Hepatocyte (in vitro differentiated cells): ENCODE measurements at regions not wholly inside any gene's neighbourhood (a gene's known extent, or its start where the extent isn't known, plus 50 kb on each side); places are given as distances from the start of the nearest gene placed in this dataset.

Source experiments
- DNase-seq: peaks from one replicate; pipeline ENCODE4 v3.0.0-alpha.2; 2016; ENCODE audit warnings: low spot score
- H2AFZ ChIP-seq: fragments of 200-600 bp; sonication (generic); 2 replicates; pipeline ENCODE4 v1.6.0; 2016; ENCODE audit warnings: antibody characterized with exemption, mild to moderate bottlenecking
- H3K27ac ChIP-seq: fragments of 200-600 bp; sonication (generic); 2 replicates; pipeline ENCODE4 v1.5.1; 2016; ENCODE audit warnings: mild to moderate bottlenecking
- H3K27me3 ChIP-seq: fragments of 200-600 bp; sonication (generic); 2 replicates; pipeline ENCODE4 v1.6.1; 2016
- H3K36me3 ChIP-seq: fragments of 200-600 bp; sonication (generic); replicated peaks from 2 replicates; pipeline ENCODE4 v1.5.1; 2016; ENCODE audit warnings: low read depth; ENCODE audit not compliant: insufficient read depth
- H3K4me1 ChIP-seq: fragments of 200-600 bp; sonication (generic); 2 replicates; pipeline ENCODE4 v1.5.1; 2016; ENCODE audit warnings: mild to moderate bottlenecking, moderate library complexity; ENCODE audit not compliant: insufficient read depth
- H3K4me2 ChIP-seq: fragments of 200-600 bp; sonication (generic); 2 replicates; pipeline ENCODE4 v1.6.0; 2016
- H3K4me3 ChIP-seq: fragments of 200-600 bp; sonication (generic); 2 replicates; pipeline ENCODE4 v1.5.1; 2016; ENCODE audit warnings: mild to moderate bottlenecking
- H3K79me2 ChIP-seq: fragments of 200-600 bp; sonication (generic); 2 replicates; pipeline ENCODE4 v1.6.0; 2017; ENCODE audit warnings: mild to moderate bottlenecking
- H3K9me2 ChIP-seq: fragments of 200-600 bp; sonication (generic); replicated peaks from 2 replicates; pipeline ENCODE4 v1.6.0; 2017; ENCODE audit warnings: mild to moderate bottlenecking; ENCODE audit not compliant: insufficient read depth
- H3K9me3 ChIP-seq: fragments of 200-600 bp; sonication (generic); 2 replicates; pipeline ENCODE4 v1.5.1; 2016; ENCODE audit warnings: low read depth, mild to moderate bottlenecking
- H4K20me1 ChIP-seq: fragments of 200-600 bp; sonication (generic); 2 replicates; pipeline ENCODE4 v1.6.0; 2016; ENCODE audit warnings: mild to moderate bottlenecking; ENCODE audit not compliant: insufficient read depth, poor library complexity, severe bottlenecking
- EZH2 ChIP-seq: fragments of 200-600 bp; sonication (generic); IDR thresholded peaks from 2 replicates; pipeline ENCODE4 v1.6.1; 2016; ENCODE audit warnings: antibody characterized with exemption, mild to moderate bottlenecking, borderline replicate concordance
- EZH2phosphoT487 ChIP-seq: fragments of 200-600 bp; sonication (generic); IDR thresholded peaks from one replicate; pipeline ENCODE4 v1.6.1; 2018; ENCODE audit warnings: antibody characterized with exemption, mild to moderate bottlenecking, low read depth, moderate library complexity; ENCODE audit not compliant: unreplicated experiment, severe bottlenecking
- WGBS: methylation state at CpG from one replicate; pipeline ENCODE4 v1.1.6; 2016; ENCODE audit warnings: low lambda C conversion rate; ENCODE audit errors: missing lambda C conversion rate; 5-methylcytosine and 5-hydroxymethylcytosine counted together
- TF ChIP-seq, protein P1 (sequence below): fragments of 200-600 bp; sonication (generic); IDR thresholded peaks from 2 replicates; pipeline ENCODE4 v1.5.1; 2016; ENCODE audit warnings: antibody characterized with exemption, mild to moderate bottlenecking; ENCODE audit not compliant: poor library complexity

DNA sequence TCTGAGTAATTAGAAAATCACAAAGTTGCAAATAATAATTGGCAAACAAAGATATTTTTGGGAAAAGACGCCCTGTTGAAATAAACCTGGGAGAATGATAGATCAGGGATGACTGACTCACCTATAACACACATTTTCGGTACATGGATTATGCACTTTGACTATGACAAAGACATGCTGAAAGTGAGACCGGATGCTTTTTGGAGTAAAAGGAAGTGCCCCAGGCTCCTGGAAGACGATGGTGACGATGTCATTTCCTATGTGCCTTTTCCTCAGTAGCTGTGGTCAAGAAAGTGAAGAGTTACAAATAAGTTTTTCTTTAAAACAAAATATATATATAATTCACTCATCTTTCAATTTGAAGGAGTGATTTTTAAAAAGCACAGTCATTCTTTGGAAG is 158.7 kb downstream of the SIPA1L2 start:
- WGBS, result 91% methylated on average over 5 of the region's 5 CpGs
- no peaks in the 10 kb centered on the region for H3K79me2 ChIP-seq
- H3K27ac ChIP-seq, result no peak overlapping the region
- no peak overlapping the region for H3K4me3 ChIP-seq
- no peak overlapping the region for H2AFZ ChIP-seq
- no peaks in the 10 kb centered on the region for H3K36me3 ChIP-seq
- TF ChIP-seq EZH2 (no peak), EZH2phosphoT487 (no peak)
- TF ChIP-seq, protein P1, sequence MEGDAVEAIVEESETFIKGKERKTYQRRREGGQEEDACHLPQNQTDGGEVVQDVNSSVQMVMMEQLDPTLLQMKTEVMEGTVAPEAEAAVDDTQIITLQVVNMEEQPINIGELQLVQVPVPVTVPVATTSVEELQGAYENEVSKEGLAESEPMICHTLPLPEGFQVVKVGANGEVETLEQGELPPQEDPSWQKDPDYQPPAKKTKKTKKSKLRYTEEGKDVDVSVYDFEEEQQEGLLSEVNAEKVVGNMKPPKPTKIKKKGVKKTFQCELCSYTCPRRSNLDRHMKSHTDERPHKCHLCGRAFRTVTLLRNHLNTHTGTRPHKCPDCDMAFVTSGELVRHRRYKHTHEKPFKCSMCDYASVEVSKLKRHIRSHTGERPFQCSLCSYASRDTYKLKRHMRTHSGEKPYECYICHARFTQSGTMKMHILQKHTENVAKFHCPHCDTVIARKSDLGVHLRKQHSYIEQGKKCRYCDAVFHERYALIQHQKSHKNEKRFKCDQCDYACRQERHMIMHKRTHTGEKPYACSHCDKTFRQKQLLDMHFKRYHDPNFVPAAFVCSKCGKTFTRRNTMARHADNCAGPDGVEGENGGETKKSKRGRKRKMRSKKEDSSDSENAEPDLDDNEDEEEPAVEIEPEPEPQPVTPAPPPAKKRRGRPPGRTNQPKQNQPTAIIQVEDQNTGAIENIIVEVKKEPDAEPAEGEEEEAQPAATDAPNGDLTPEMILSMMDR, result no peak
- peaks cover 19% of the 10 kb centered on the region for H3K4me1 ChIP-seq
- H3K9me2 ChIP-seq, result no peaks in the 10 kb centered on the region
- no peaks in the 10 kb centered on the region for H3K9me3 ChIP-seq
- no peaks in the 10 kb centered on the region for H3K27me3 ChIP-seq
- H3K4me2 ChIP-seq, result no peak overlapping the region
- H4K20me1 ChIP-seq, result no peaks in the 10 kb centered on the region
- DNase-seq, result no peak

DNA sequence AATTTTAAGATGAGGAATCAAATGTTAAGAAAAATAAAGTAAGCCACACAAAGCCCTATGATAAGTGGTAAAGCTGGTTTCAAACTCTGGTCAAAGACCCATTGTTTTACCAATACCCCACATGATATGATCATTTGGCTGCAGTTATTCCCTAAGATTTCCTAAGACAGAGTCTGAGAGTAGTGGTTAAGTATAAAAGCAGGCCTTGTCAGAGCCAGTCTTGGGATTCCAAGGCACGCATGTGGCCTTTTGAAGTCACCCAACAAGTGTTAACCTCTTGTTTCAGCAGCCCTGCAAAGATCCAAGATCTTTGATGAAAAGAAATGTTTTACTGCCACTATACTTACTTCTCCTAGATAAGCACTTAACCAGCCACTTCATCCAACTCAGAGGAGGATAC is 159.2 kb downstream of the SIPA1L2 start:
- no peak overlapping the region for H3K4me3 ChIP-seq
- H3K79me2 ChIP-seq, result no peaks in the 10 kb centered on the region
- 90% methylated on average over 1 of the region's 1 CpG for WGBS
- no peak overlapping the region for H3K4me2 ChIP-seq
- no peaks in the 10 kb centered on the region for H3K36me3 ChIP-seq
- TF ChIP-seq, protein P1, result no peak
- TF ChIP-seq EZH2 (no peak), EZH2phosphoT487 (no peak)
- no peak for DNase-seq
- no peaks in the 10 kb centered on the region for H3K9me2 ChIP-seq
- H3K27ac ChIP-seq, result no peak overlapping the region
- H4K20me1 ChIP-seq, result no peaks in the 10 kb centered on the region
- no peaks in the 10 kb centered on the region for H3K27me3 ChIP-seq
- H3K9me3 ChIP-seq, result no peaks in the 10 kb centered on the region
- H2AFZ ChIP-seq, result no peak overlapping the region
- peaks cover 19% of the 10 kb centered on the region for H3K4me1 ChIP-seq

DNA sequence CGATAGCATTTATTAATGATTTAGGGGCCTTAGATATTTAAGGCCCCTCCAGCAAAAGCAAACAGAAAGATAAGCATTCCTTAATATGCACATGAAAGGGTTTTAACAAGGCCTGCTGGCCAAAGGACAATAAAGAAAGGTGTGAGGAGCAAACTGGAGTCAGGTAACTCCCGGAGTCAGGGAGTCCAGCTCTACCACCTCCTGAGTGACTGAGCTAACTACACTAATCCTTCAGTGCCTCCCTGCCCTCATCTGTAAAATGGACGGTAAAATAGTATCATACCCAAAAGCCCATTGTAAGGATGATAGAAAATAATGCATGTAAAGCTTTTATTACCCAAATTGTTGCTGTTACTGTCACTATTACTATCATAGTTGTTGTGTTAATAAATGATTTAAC is 161.7 kb downstream of the SIPA1L2 start:
- Histone ChIP-seq H4K20me1 (no peaks in the 10 kb centered on the region), H3K36me3 (no peaks in the 10 kb centered on the region), H3K9me3 (no peaks in the 10 kb centered on the region), H3K79me2 (peaks cover under 1% of the 10 kb centered on the region), H3K27me3 (no peaks in the 10 kb centered on the region), H3K27ac (no peak overlapping the region), H3K4me2 (no peak overlapping the region), H3K4me1 (peaks cover 15% of the 10 kb centered on the region), H3K4me3 (no peak overlapping the region), H2AFZ (no peak overlapping the region), H3K9me2 (no peaks in the 10 kb centered on the region)
- TF ChIP-seq EZH2 (no peak), EZH2phosphoT487 (no peak)
- TF ChIP-seq, protein P1, result no peak
- 63% methylated on average over 3 of the region's 3 CpGs for WGBS
- DNase-seq, result no peak

DNA sequence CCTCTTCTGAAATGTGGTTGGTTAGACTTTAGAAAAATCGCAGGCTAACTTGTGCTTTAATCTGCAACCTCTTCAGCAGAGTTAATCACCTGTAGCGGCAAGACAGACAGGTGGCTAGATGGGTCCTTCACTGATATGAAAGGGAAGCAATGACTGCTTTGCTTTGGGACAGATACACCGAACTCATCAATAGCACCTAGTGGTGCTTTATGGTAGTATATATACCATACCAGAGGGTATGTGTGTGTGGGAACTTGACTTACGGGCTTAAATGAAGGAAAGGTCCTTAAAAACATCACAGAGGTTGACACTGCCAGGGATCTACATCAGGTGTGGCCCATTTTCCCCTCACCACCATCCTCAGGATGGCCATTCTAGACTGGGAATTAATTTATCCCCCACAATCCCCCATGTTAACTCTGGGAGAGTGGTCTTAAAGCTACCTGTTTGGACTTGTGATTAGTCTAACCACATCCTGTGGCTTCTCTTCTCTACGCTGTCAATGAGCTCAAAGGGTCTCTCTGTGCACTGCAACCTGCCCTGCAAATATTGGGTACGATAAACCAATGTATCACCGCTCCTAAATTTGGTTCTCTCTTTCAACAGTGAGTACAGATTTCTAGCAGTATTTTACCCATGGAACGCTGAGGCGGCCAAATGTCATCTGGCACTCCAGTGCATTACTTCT is 162.7 kb downstream of the SIPA1L2 start:
- peaks cover 6% of the 10 kb centered on the region for H3K4me1 ChIP-seq
- no peaks in the 10 kb centered on the region for H3K9me3 ChIP-seq
- 97% methylated on average over 9 of the region's 9 CpGs for WGBS
- no peak overlapping the region for H3K4me2 ChIP-seq
- DNase-seq, result no peak
- H4K20me1 ChIP-seq, result no peaks in the 10 kb centered on the region
- no peak overlapping the region for H3K4me3 ChIP-seq
- no peaks in the 10 kb centered on the region for H3K36me3 ChIP-seq
- no peaks in the 10 kb centered on the region for H3K9me2 ChIP-seq
- no peak overlapping the region for H3K27ac ChIP-seq
- H3K79me2 ChIP-seq, result peaks cover 6% of the 10 kb centered on the region
- no peaks in the 10 kb centered on the region for H3K27me3 ChIP-seq
- no peak overlapping the region for H2AFZ ChIP-seq
- TF ChIP-seq, protein P1, result no peak
- TF ChIP-seq EZH2phosphoT487 (no peak), EZH2 (no peak)
